ENCODE measurements at regions not wholly inside any gene's neighbourhood (a gene's known extent, or its start where the extent isn't known, plus 50 kb on each side); places are given as distances from the start of the nearest gene placed in this dataset.

GRCh38 chr3:1832395-1832794 is 266.3 kb upstream of the CNTN4 start:
- no peaks in the 10 kb centered on the region for H3K9me3 ChIP-seq (replicated peaks; ENCODE audit: control insufficient read depth, low read depth, low read length)
- no peaks in the 10 kb centered on the region for H3K4me1 ChIP-seq (ENCODE audit: control insufficient read depth, insufficient read depth, low read length)
- no CpG with 5 or more reads among the region's 3 CpGs for WGBS (ENCODE audit: insufficient coverage)
- no peaks in the 10 kb centered on the region for H3K27me3 ChIP-seq (ENCODE audit: control insufficient read depth, insufficient read depth, low read length)
- H3K36me3 ChIP-seq (ENCODE audit: control insufficient read depth, insufficient read depth, low read length): no peaks in the 10 kb centered on the region
- H3K4me3 ChIP-seq (ENCODE audit: low read length): no peak overlapping the region
- no peak overlapping the region for H3K27ac ChIP-seq (ENCODE audit: low read length)
- no peak for DNase-seq

GRCh38 chr3:1843111-1843510 is 255.6 kb upstream of the CNTN4 start:
- WGBS (ENCODE audit: insufficient coverage): 55% methylated on average over 2 of the region's 6 CpGs

GRCh38 chr3:1847571-1847970 is 251.1 kb upstream of the CNTN4 start:
- DNase-seq: no peak
- H3K4me3 ChIP-seq (ENCODE audit: low read length): no peak overlapping the region
- H3K9me3 ChIP-seq (replicated peaks; ENCODE audit: control insufficient read depth, low read depth, low read length): no peaks in the 10 kb centered on the region
- no peaks in the 10 kb centered on the region for H3K27me3 ChIP-seq (ENCODE audit: control insufficient read depth, insufficient read depth, low read length)
- H3K27ac ChIP-seq (ENCODE audit: low read length): no peak overlapping the region
- H3K4me1 ChIP-seq (ENCODE audit: control insufficient read depth, insufficient read depth, low read length): no peaks in the 10 kb centered on the region
- no peaks in the 10 kb centered on the region for H3K36me3 ChIP-seq (ENCODE audit: control insufficient read depth, insufficient read depth, low read length)
- WGBS (ENCODE audit: insufficient coverage): no CpG with 5 or more reads among the region's 3 CpGs

More at GRCh38 chr3:1843111-1843510, 255.6 kb upstream of the CNTN4 start:
- H3K27ac ChIP-seq (ENCODE audit: low read length): no peak overlapping the region
- H3K36me3 ChIP-seq (ENCODE audit: control insufficient read depth, insufficient read depth, low read length): no peaks in the 10 kb centered on the region
- H3K4me1 ChIP-seq (ENCODE audit: control insufficient read depth, insufficient read depth, low read length): no peaks in the 10 kb centered on the region
- DNase-seq: no peak
- H3K27me3 ChIP-seq (ENCODE audit: control insufficient read depth, insufficient read depth, low read length): no peaks in the 10 kb centered on the region
- no peaks in the 10 kb centered on the region for H3K9me3 ChIP-seq (replicated peaks; ENCODE audit: control insufficient read depth, low read depth, low read length)
- no peak overlapping the region for H3K4me3 ChIP-seq (ENCODE audit: low read length)

GRCh38 chr3:1848935-1849334 is 249.7 kb upstream of the CNTN4 start:
- Histone ChIP-seq H3K4me3 (ENCODE audit: low read length) (no peak overlapping the region), H3K36me3 (ENCODE audit: control insufficient read depth, insufficient read depth, low read length) (no peaks in the 10 kb centered on the region), H3K27me3 (ENCODE audit: control insufficient read depth, insufficient read depth, low read length) (no peaks in the 10 kb centered on the region), H3K9me3 (replicated peaks; ENCODE audit: control insufficient read depth, low read depth, low read length) (no peaks in the 10 kb centered on the region), H3K27ac (ENCODE audit: low read length) (no peak overlapping the region), H3K4me1 (ENCODE audit: control insufficient read depth, insufficient read depth, low read length) (no peaks in the 10 kb centered on the region)
- WGBS (ENCODE audit: insufficient coverage): 100% methylated on average over 1 of the region's 2 CpGs
- DNase-seq: no peak

- DNase-seq: peak; percentile 1
- Histone ChIP-seq H3K36me3 (ENCODE audit: control insufficient read depth, insufficient read depth, low read length) (no peaks in the 10 kb centered on the region), H3K27me3 (ENCODE audit: control insufficient read depth, insufficient read depth, low read length) (no peaks in the 10 kb centered on the region), H3K4me3 (ENCODE audit: low read length) (no peak overlapping the region), H3K27ac (ENCODE audit: low read length) (no peak overlapping the region), H3K4me1 (ENCODE audit: control insufficient read depth, insufficient read depth, low read length) (no peaks in the 10 kb centered on the region), H3K9me3 (replicated peaks; ENCODE audit: control insufficient read depth, low read depth, low read length) (no peaks in the 10 kb centered on the region)
- no CpG with 5 or more reads among the region's 2 CpGs for WGBS (ENCODE audit: insufficient coverage)
These were observed 245.7 kb upstream of the CNTN4 start for GRCh38 chr3:1852950-1853349.

- H3K4me1 ChIP-seq (ENCODE audit: control insufficient read depth, insufficient read depth, low read length): no peaks in the 10 kb centered on the region
- no peaks in the 10 kb centered on the region for H3K27me3 ChIP-seq (ENCODE audit: control insufficient read depth, insufficient read depth, low read length)
- H3K9me3 ChIP-seq (replicated peaks; ENCODE audit: control insufficient read depth, low read depth, low read length): no peaks in the 10 kb centered on the region
- WGBS (ENCODE audit: insufficient coverage): no CpG with 5 or more reads among the region's 3 CpGs
- no peaks in the 10 kb centered on the region for H3K36me3 ChIP-seq (ENCODE audit: control insufficient read depth, insufficient read depth, low read length)
- no peak overlapping the region for H3K4me3 ChIP-seq (ENCODE audit: low read length)
- no peak for DNase-seq
- no peak overlapping the region for H3K27ac ChIP-seq (ENCODE audit: low read length)
These were observed 242.8 kb upstream of the CNTN4 start for GRCh38 chr3:1855841-1856240.

- Histone ChIP-seq H3K27ac (ENCODE audit: low read length) (no peak overlapping the region), H3K9me3 (replicated peaks; ENCODE audit: control insufficient read depth, low read depth, low read length) (no peaks in the 10 kb centered on the region), H3K4me1 (ENCODE audit: control insufficient read depth, insufficient read depth, low read length) (no peaks in the 10 kb centered on the region), H3K27me3 (ENCODE audit: control insufficient read depth, insufficient read depth, low read length) (no peaks in the 10 kb centered on the region), H3K36me3 (ENCODE audit: control insufficient read depth, insufficient read depth, low read length) (no peaks in the 10 kb centered on the region), H3K4me3 (ENCODE audit: low read length) (no peak overlapping the region)
- DNase-seq: no peak
- WGBS (ENCODE audit: insufficient coverage): 95% methylated on average over 7 of the region's 7 CpGs
These were observed 227.9 kb upstream of the CNTN4 start for GRCh38 chr3:1870738-1871137.

GRCh38 chr3:1883534-1883933 is 215.1 kb upstream of the CNTN4 start:
- no peak for DNase-seq
- no peaks in the 10 kb centered on the region for H3K36me3 ChIP-seq (ENCODE audit: control insufficient read depth, insufficient read depth, low read length)

GRCh38 chr3:1892459-1892858 is 206.2 kb upstream of the CNTN4 start:
- Histone ChIP-seq H3K27ac (ENCODE audit: low read length) (no peak overlapping the region), H3K27me3 (ENCODE audit: control insufficient read depth, insufficient read depth, low read length) (no peaks in the 10 kb centered on the region), H3K4me1 (ENCODE audit: control insufficient read depth, insufficient read depth, low read length) (no peaks in the 10 kb centered on the region), H3K4me3 (ENCODE audit: low read length) (no peak overlapping the region), H3K9me3 (replicated peaks; ENCODE audit: control insufficient read depth, low read depth, low read length) (peaks cover 28% of the 10 kb centered on the region), H3K36me3 (ENCODE audit: control insufficient read depth, insufficient read depth, low read length) (no peaks in the 10 kb centered on the region)
- no CpG with 5 or more reads among the region's 2 CpGs for WGBS (ENCODE audit: insufficient coverage)
- no peak for DNase-seq

More at GRCh38 chr3:1883534-1883933, 215.1 kb upstream of the CNTN4 start:
- no peaks in the 10 kb centered on the region for H3K27me3 ChIP-seq (ENCODE audit: control insufficient read depth, insufficient read depth, low read length)
- WGBS (ENCODE audit: insufficient coverage): no CpG with 5 or more reads among the region's 1 CpG
- no peaks in the 10 kb centered on the region for H3K4me1 ChIP-seq (ENCODE audit: control insufficient read depth, insufficient read depth, low read length)
- peaks cover 2% of the 10 kb centered on the region for H3K9me3 ChIP-seq (replicated peaks; ENCODE audit: control insufficient read depth, low read depth, low read length)
- no peak overlapping the region for H3K4me3 ChIP-seq (ENCODE audit: low read length)
- no peak overlapping the region for H3K27ac ChIP-seq (ENCODE audit: low read length)

GRCh38 chr3:1902416-1902815 is 196.2 kb upstream of the CNTN4 start:
- no peaks in the 10 kb centered on the region for H3K9me3 ChIP-seq (replicated peaks; ENCODE audit: control insufficient read depth, low read depth, low read length)
- H3K27me3 ChIP-seq (ENCODE audit: control insufficient read depth, insufficient read depth, low read length): no peaks in the 10 kb centered on the region
- WGBS (ENCODE audit: insufficient coverage): 100% methylated on average over 1 of the region's 4 CpGs
- no peak overlapping the region for H3K27ac ChIP-seq (ENCODE audit: low read length)
- no peaks in the 10 kb centered on the region for H3K36me3 ChIP-seq (ENCODE audit: control insufficient read depth, insufficient read depth, low read length)
- DNase-seq: no peak
- H3K4me1 ChIP-seq (ENCODE audit: control insufficient read depth, insufficient read depth, low read length): no peaks in the 10 kb centered on the region
- H3K4me3 ChIP-seq (ENCODE audit: low read length): no peak overlapping the region

GRCh38 chr3:1903111-1903510 is 195.6 kb upstream of the CNTN4 start:
- WGBS (ENCODE audit: insufficient coverage): 73% methylated on average over 1 of the region's 3 CpGs
- no peaks in the 10 kb centered on the region for H3K27me3 ChIP-seq (ENCODE audit: control insufficient read depth, insufficient read depth, low read length)

More at GRCh38 chr3:1903111-1903510, 195.6 kb upstream of the CNTN4 start:
- no peaks in the 10 kb centered on the region for H3K4me1 ChIP-seq (ENCODE audit: control insufficient read depth, insufficient read depth, low read length)
- no peaks in the 10 kb centered on the region for H3K9me3 ChIP-seq (replicated peaks; ENCODE audit: control insufficient read depth, low read depth, low read length)
- no peak overlapping the region for H3K4me3 ChIP-seq (ENCODE audit: low read length)
- no peaks in the 10 kb centered on the region for H3K36me3 ChIP-seq (ENCODE audit: control insufficient read depth, insufficient read depth, low read length)
- no peak overlapping the region for H3K27ac ChIP-seq (ENCODE audit: low read length)
- no peak for DNase-seq
